A549 (cell line): ENCODE measurements at regions not wholly inside any gene's neighbourhood (a gene's known extent, or its start where the extent isn't known, plus 50 kb on each side); places are given as distances from the start of the nearest gene placed in this dataset.

Experiments used
- CBX8 ChIP-seq: fragments of 200-600 bp; sonication (generic); IDR thresholded peaks from 2 replicates; pipeline ENCODE4 v1.6.1; 2016
- CEBPB ChIP-seq, 2 experiments: fragments of >200 bp in 1 of 2; sonication (Bioruptor Twin) in 1 of 2; formaldehyde crosslinking in 1 of 2; IDR thresholded peaks; 2 replicates each; pipeline ENCODE4 v1.6.1; 2012 to 2016
- CTCF ChIP-seq: fragments of >200 bp; sonication (Bioruptor Twin); formaldehyde crosslinking; IDR thresholded peaks from 3 replicates; pipeline ENCODE4 v1.5.1; 2016
- POLR2A ChIP-seq: IDR thresholded peaks from 2 replicates; pipeline ENCODE4 v1.6.1; 2012; ENCODE audit warnings: mild to moderate bottlenecking, low read length
- SMC3 ChIP-seq: fragments of >200 bp; sonication (Bioruptor Twin); formaldehyde crosslinking; IDR thresholded peaks from 3 replicates; pipeline ENCODE4 v1.6.1; 2018; ENCODE audit warnings: inconsistent platforms
- ZFP36 ChIP-seq: fragments of 450-650 bp; IDR thresholded peaks from 2 replicates; pipeline ENCODE4 v1.6.1; 2014; ENCODE audit warnings: borderline replicate concordance; ENCODE audit not compliant: partially characterized antibody
- TF ChIP-seq, protein P1 (sequence below): fragments of 250-450 bp; sonication (Bioruptor Pico); IDR thresholded peaks from 2 replicates; pipeline ENCODE4 v1.5.0; 2021; ENCODE audit warnings: mild to moderate bottlenecking, moderate library complexity, borderline replicate concordance

DNA sequence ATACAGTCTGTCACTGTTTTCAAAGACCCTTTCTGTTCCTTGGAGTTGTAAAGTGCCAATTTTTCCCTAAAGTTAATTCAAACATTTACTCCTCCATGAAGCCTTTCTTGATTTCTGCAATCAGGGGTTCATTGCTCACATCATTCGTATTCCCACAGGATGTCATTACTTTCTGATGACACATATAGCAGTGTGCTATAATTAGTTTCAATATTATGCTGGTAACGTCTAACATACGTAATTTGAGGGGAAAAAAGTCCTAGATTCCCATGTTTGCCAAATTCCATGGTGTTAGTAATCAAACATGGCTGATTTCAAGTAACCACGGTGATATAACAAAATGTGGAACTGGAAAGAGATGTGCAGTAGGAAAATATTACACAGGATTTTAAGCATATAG lies 468.2 kb upstream of the MEF2C start:
- TF ChIP-seq POLR2A (no peak), CTCF (no peak), CBX8 (no peak), ZFP36 (no peak), CEBPB (IDR thresholded peaks at IDR 0.05) (no peak), SMC3 (no peak)
- TF ChIP-seq, protein P1, sequence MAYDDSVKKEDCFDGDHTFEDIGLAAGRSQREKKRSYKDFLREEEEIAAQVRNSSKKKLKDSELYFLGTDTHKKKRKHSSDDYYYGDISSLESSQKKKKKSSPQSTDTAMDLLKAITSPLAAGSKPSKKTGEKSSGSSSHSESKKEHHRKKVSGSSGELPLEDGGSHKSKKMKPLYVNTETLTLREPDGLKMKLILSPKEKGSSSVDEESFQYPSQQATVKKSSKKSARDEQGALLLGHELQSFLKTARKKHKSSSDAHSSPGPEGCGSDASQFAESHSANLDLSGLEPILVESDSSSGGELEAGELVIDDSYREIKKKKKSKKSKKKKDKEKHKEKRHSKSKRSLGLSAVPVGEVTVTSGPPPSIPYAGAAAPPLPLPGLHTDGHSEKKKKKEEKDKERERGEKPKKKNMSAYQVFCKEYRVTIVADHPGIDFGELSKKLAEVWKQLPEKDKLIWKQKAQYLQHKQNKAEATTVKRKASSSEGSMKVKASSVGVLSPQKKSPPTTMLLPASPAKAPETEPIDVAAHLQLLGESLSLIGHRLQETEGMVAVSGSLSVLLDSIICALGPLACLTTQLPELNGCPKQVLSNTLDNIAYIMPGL (CRISPR knock-in tag): no peak
